HCT116 (cell line): ENCODE measurements at regions not wholly inside any gene's neighbourhood (a gene's known extent, or its start where the extent isn't known, plus 50 kb on each side); places are given as distances from the start of the nearest gene placed in this dataset.
A peak's percentile ranks its signal among the peaks of the same experiment; 100 is the strongest.
"Not testable (repeated sequence)": the region's sequence is repeated elsewhere in the genome, so short reads cannot be mapped to it uniquely, and the experiment has no call there.

Experiments used
- ATAC-seq: fragments of 200-7000 bp; cut with Tn5 transposase; 2 replicates; pipeline ENCODE4 v1.9.1; 2020; ENCODE audit warnings: mild to moderate bottlenecking, moderate library complexity
- BruUV-seq: library from RNA; stranded (reverse); fragments of 400-500 nt; replicated peaks from 2 replicates; lab custom pipeline; 2021; lab: Mats Ljungman, UMichigan
- CTCF ChIA-PET: fragments of 300-600 bp; sonication (Branson Sonifier 250); formaldehyde crosslinking; loops from one replicate; lab custom pipeline; 2021; ENCODE audit warnings: antibody characterized with exemption; lab: Charles Lee
- POLR2A ChIA-PET: fragments of 300-600, 350-600 bp; sonication (Branson Sonifier 250); formaldehyde crosslinking; loops from one replicate; lab custom pipeline; 2021; ENCODE audit warnings: antibody characterized with exemption; lab: Charles Lee
- RAD21 ChIA-PET, 2 experiments: fragments of 300-600 bp; sonication (Branson Sonifier 250); formaldehyde crosslinking; loops; one replicate each; lab custom pipeline; 2023; ENCODE audit warnings: low total read pairs in 2 of 2; ENCODE audit not compliant: uncharacterized antibody in 2 of 2, unreplicated experiment in 2 of 2, low non-redundant PET in 1 of 2; lab: Charles Lee
- DNase-seq: peaks from one replicate; pipeline ENCODE4 v3.0.0-alpha.2; 2010; ENCODE audit warnings: low read depth, low spot score
- H2AFZ ChIP-seq: fragments of 200-600 bp; shearing (Covaris generic), sonication (generic); 2 replicates; pipeline ENCODE4 v1.6.1; 2017; ENCODE audit warnings: low read depth, mixed run types, mixed read lengths, antibody characterized with exemption, low read length; ENCODE audit not compliant: poor library complexity, severe bottlenecking
- H3K27ac ChIP-seq: 2 replicates; pipeline ENCODE4 v1.5.1; 2012; ENCODE audit warnings: low read depth, low read length
- H3K27me3 ChIP-seq: fragments of 200-600 bp; sonication (generic); 2 replicates; pipeline ENCODE4 v1.6.1; 2016; ENCODE audit warnings: mixed run types, low read length, mixed read lengths; ENCODE audit not compliant: insufficient read depth
- H3K36me3 ChIP-seq, 2 experiments: fragments of 200-500 bp in 1 of 2; fragments of 200-600 bp in 1 of 2; sonication (Bioruptor generic) in 1 of 2; sonication (generic) in 1 of 2; 2 replicates each; pipeline versions ENCODE4 v1.5.1 to v1.6.1; 2014 to 2016; ENCODE audit warnings: low read length in 2 of 2, inconsistent platforms in 1 of 2, mixed read lengths in 1 of 2, mixed run types in 1 of 2; ENCODE audit not compliant: insufficient read depth in 2 of 2, control insufficient read depth in 1 of 2
- H3K4me1 ChIP-seq, 2 experiments: fragments of 200-600 bp in 1 of 2; sonication (generic) in 1 of 2; 2 replicates each; pipeline versions ENCODE4 v1.5.1 to v1.6.1; 2012 to 2017; ENCODE audit warnings: low read length in 2 of 2, inconsistent platforms in 1 of 2, mild to moderate bottlenecking in 1 of 2, mixed read lengths in 1 of 2, mixed run types in 1 of 2, moderate library complexity in 1 of 2; ENCODE audit not compliant: insufficient read depth in 2 of 2, control insufficient read depth in 1 of 2
- H3K4me2 ChIP-seq: fragments of 200-600 bp; sonication (generic); 2 replicates; pipeline ENCODE4 v1.6.1; 2017; ENCODE audit warnings: mixed run types, low read length, mixed read lengths
- H3K4me3 ChIP-seq, 2 experiments: fragments of 200-600 bp in 1 of 2; sonication (generic) in 1 of 2; replicated peaks in 1 of 2; 2 replicates each; pipeline ENCODE4 v1.5.1; 2011 to 2016; ENCODE audit warnings: low read length in 2 of 2, control low read depth in 1 of 2, low read depth in 1 of 2, mild to moderate bottlenecking in 1 of 2, mixed read lengths in 1 of 2, mixed run types in 1 of 2
- H3K79me2 ChIP-seq: fragments of 200-600 bp; sonication (generic); 2 replicates; pipeline ENCODE4 v1.6.1; 2017; ENCODE audit warnings: mild to moderate bottlenecking, mixed run types, low read length, moderate library complexity, mixed read lengths; ENCODE audit not compliant: insufficient read depth
- H3K9ac ChIP-seq: fragments of 200-600 bp; sonication (generic); 2 replicates; pipeline ENCODE4 v1.6.1; 2016; ENCODE audit warnings: low read length, mixed read lengths
- H3K9me2 ChIP-seq: fragments of 200-600 bp; sonication (generic), shearing (Covaris generic); 2 replicates; pipeline ENCODE4 v1.6.1; 2017; ENCODE audit warnings: mixed run types, mild to moderate bottlenecking, moderate library complexity; ENCODE audit not compliant: insufficient read depth
- H3K9me3 ChIP-seq, 2 experiments: fragments of 200-500 bp in 1 of 2; fragments of 200-600 bp in 1 of 2; sonication (Bioruptor generic) in 1 of 2; sonication (generic) in 1 of 2; 2 replicates each; pipeline ENCODE4 v1.6.1; 2014 to 2017; ENCODE audit warnings: low read length in 2 of 2, mixed read lengths in 2 of 2, inconsistent platforms in 1 of 2, low read depth in 1 of 2, mild to moderate bottlenecking in 1 of 2, mixed run types in 1 of 2, moderate library complexity in 1 of 2; ENCODE audit not compliant: control insufficient read depth in 1 of 2, insufficient read depth in 1 of 2
- H4K20me1 ChIP-seq: fragments of 200-600 bp; sonication (generic), shearing (Covaris generic); 2 replicates; pipeline ENCODE4 v1.6.1; 2017; ENCODE audit warnings: mixed run types, mild to moderate bottlenecking, moderate library complexity; ENCODE audit not compliant: insufficient read depth
- CEBPB ChIP-seq: IDR thresholded peaks from 2 replicates; pipeline ENCODE4 v1.6.1; 2012; ENCODE audit warnings: low read depth
- ELF1 ChIP-seq: IDR thresholded peaks from 2 replicates; pipeline ENCODE4 v1.6.1; 2012; ENCODE audit warnings: low read depth, borderline replicate concordance
- RAD21 ChIP-seq: IDR thresholded peaks from 2 replicates; pipeline ENCODE4 v1.6.1; 2012; ENCODE audit warnings: low read depth, mild to moderate bottlenecking
- SP1 ChIP-seq: IDR thresholded peaks from 2 replicates; pipeline ENCODE4 v1.6.1; 2012; ENCODE audit warnings: low read depth
- TCF7L2 ChIP-seq: IDR thresholded peaks from 2 replicates; pipeline ENCODE4 v1.7.0; 2011; ENCODE audit warnings: borderline replicate concordance, inconsistent platforms; ENCODE audit not compliant: insufficient read depth, insufficient read length; ENCODE audit errors: extremely low read depth
- intact Hi-C: fragments of 100-400 bp; cut with micrococcal nuclease; formaldehyde crosslinking; loops from 2 replicates; pipeline ENCODE4 v1.10.0; 2022
- TF ChIP-seq, protein P1 (sequence below): IDR thresholded peaks from 2 replicates; pipeline ENCODE4 v1.6.1; 2012

GRCh38 chr6:27748661-27749060, 163.5 kb downstream of the OR2B2 start:
- ATAC-seq (no peak), DNase-seq (no peak)
- Histone ChIP-seq H3K36me3 (no peaks in the 10 kb centered on the region), H4K20me1 (no peaks in the 10 kb centered on the region), H2AFZ (no peak overlapping the region), H3K4me1 (peaks cover 0 to 23% of the 10 kb centered on the region in 2 experiments; a peak in 3 of 4 replicates), H3K4me2 (no peak overlapping the region), H3K9me2 (no peaks in the 10 kb centered on the region), H3K9me3 (no peaks in the 10 kb centered on the region), H3K9ac (no peak overlapping the region), H3K27ac (no peak overlapping the region), H3K79me2 (no peaks in the 10 kb centered on the region), H3K27me3 (no peaks in the 10 kb centered on the region), H3K4me3 (no peak overlapping the region)
- POLR2A ChIA-PET = no interaction called here
- TF ChIP-seq CEBPB (peak; percentile 69), ELF1 (no peak), TCF7L2 (no peak)
- CTCF ChIA-PET = no interaction called here
- RAD21 ChIA-PET = no interaction called here
- intact Hi-C loops = no loop called here
- BruUV-seq = no TSS peak

- POLR2A ChIA-PET = no interaction called here
- Histone ChIP-seq H3K4me3 (no peak overlapping the region), H3K9me3 (no peaks in the 10 kb centered on the region), H3K36me3 (no peaks in the 10 kb centered on the region), H3K4me1 (peaks cover 0 to 15% of the 10 kb centered on the region in 2 experiments; a peak in 3 of 4 replicates), H3K9me2 (no peaks in the 10 kb centered on the region), H3K79me2 (no peaks in the 10 kb centered on the region), H2AFZ (no peak overlapping the region), H3K9ac (no peak overlapping the region), H3K27ac (no peak overlapping the region), H3K4me2 (no peak overlapping the region), H4K20me1 (no peaks in the 10 kb centered on the region), H3K27me3 (no peaks in the 10 kb centered on the region)
- intact Hi-C loops = no loop called here
- RAD21 ChIA-PET = no interaction called here
- DNase-seq (no peak), ATAC-seq (no peak)
- CTCF ChIA-PET = no interaction called here
- no TSS peak for BruUV-seq
- TF ChIP-seq, protein P1, sequence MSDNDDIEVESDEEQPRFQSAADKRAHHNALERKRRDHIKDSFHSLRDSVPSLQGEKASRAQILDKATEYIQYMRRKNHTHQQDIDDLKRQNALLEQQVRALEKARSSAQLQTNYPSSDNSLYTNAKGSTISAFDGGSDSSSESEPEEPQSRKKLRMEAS = no peak
- TF ChIP-seq SP1 = no peak
- no peak for TF ChIP-seq ELF1
- TF ChIP-seq RAD21 = no peak
- no peak for TF ChIP-seq CEBPB
Observed at GRCh38 chr6:27747637-27748036, 164.6 kb downstream of the OR2B2 start.

GRCh38 chr6:27746860-27747259, 165.3 kb downstream of the OR2B2 start:
- POLR2A ChIA-PET, H2AFZ ChIP-seq, H3K4me1 ChIP-seq, H3K27ac ChIP-seq, H3K4me2 ChIP-seq, H4K20me1 ChIP-seq, CTCF ChIA-PET, H3K4me3 ChIP-seq, H3K79me2 ChIP-seq, BruUV-seq, RAD21 ChIA-PET, H3K9me2 ChIP-seq, H3K9me3 ChIP-seq, H3K36me3 ChIP-seq, ATAC-seq, DNase-seq, H3K27me3 ChIP-seq, H3K9ac ChIP-seq, intact Hi-C loops: not testable (repeated sequence)
